ENCODE measurements at regions not wholly inside any gene's neighbourhood (a gene's known extent, or its start where the extent isn't known, plus 50 kb on each side); places are given as distances from the start of the nearest gene placed in this dataset.

DNA sequence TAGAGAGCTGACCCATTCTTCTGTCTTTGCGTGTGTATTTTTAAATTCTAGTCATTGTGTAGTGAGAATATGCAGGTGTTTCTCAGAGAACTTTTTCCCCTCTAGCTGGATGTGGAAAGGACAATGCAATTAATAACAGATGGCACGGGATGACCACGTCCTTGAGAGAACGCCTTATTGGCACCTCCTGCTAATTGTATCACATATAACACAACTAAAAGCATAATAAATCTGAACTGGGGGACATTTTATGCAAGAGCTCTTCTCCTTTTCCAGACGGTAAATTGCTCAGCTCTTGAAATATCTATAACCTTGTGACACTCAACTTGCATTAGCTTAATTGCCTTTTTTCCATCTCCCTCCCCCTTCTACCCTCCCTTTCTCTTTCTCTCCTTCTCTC, 62.9 kb upstream of the IZUMO3 start:
- no peak for TF ChIP-seq ZBTB7A (IDR thresholded peaks at IDR 0.05; ENCODE audit: low read depth)
- TF ChIP-seq, protein P1, sequence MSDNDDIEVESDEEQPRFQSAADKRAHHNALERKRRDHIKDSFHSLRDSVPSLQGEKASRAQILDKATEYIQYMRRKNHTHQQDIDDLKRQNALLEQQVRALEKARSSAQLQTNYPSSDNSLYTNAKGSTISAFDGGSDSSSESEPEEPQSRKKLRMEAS (IDR thresholded peaks at IDR 0.05): no peak
